ENCODE measurements at regions not wholly inside any gene's neighbourhood (a gene's known extent, or its start where the extent isn't known, plus 50 kb on each side); places are given as distances from the start of the nearest gene placed in this dataset.
A peak's percentile ranks its signal among the peaks of the same experiment; 100 is the strongest.

GRCh38 chr12:89892436-89892835 is 183.8 kb upstream of the ATP2B1 start:
- Histone ChIP-seq H3K27me3 (ENCODE audit: insufficient read depth, low read length, poor library complexity) (no peaks in the 10 kb centered on the region), H3K4me1 (ENCODE audit: insufficient read depth, low read length) (no peaks in the 10 kb centered on the region), H2AFZ (ENCODE audit: low read depth, low read length) (no peak overlapping the region)

GRCh38 chr12:89891933-89892332 is 183.3 kb upstream of the ATP2B1 start:
- Histone ChIP-seq H3K27me3 (ENCODE audit: insufficient read depth, low read length, poor library complexity) (no peaks in the 10 kb centered on the region), H4K20me1 (ENCODE audit: insufficient read depth, low read length) (no peaks in the 10 kb centered on the region), H3K9ac (ENCODE audit: low read depth, low read length) (no peak overlapping the region), H3K9me3 (ENCODE audit: insufficient read depth, low read length, severe bottlenecking) (no peaks in the 10 kb centered on the region), H3K27ac (ENCODE audit: low read length) (no peak overlapping the region), H3K79me2 (ENCODE audit: insufficient read depth, low read length) (no peaks in the 10 kb centered on the region), H3K36me3 (ENCODE audit: insufficient read depth, low read length) (no peaks in the 10 kb centered on the region), H2AFZ (ENCODE audit: low read depth, low read length) (no peak overlapping the region), H3K4me1 (ENCODE audit: insufficient read depth, low read length) (no peaks in the 10 kb centered on the region), H3K4me2 (ENCODE audit: insufficient read depth, low read length) (no peak overlapping the region), H3K4me3 (ENCODE audit: low read depth in 1 of 2, low read length in 2 of 2) (no peak overlapping the region)
- TF ChIP-seq CTCF (IDR thresholded peaks at IDR 0.05; ENCODE audit: borderline replicate concordance, extremely low read depth, low read length, poor library complexity, severe bottlenecking) (no peak), EZH2 (IDR thresholded peaks at IDR 0.05; ENCODE audit: borderline replicate concordance, low read depth, low read length, severe bottlenecking) (no peak)
- ATAC-seq (ENCODE audit: insufficient read depth, low read depth), result 0 out of 3 replicates have a peak, but pooled peaks have one; percentile 49
- no peak for DNase-seq

More at GRCh38 chr12:89892436-89892835, 183.8 kb upstream of the ATP2B1 start:
- Histone ChIP-seq H3K27ac (ENCODE audit: low read length) (no peak overlapping the region), H3K9ac (ENCODE audit: low read depth, low read length) (no peak overlapping the region), H3K79me2 (ENCODE audit: insufficient read depth, low read length) (no peaks in the 10 kb centered on the region), H3K9me3 (ENCODE audit: insufficient read depth, low read length, severe bottlenecking) (no peaks in the 10 kb centered on the region), H4K20me1 (ENCODE audit: insufficient read depth, low read length) (no peaks in the 10 kb centered on the region), H3K4me3 (ENCODE audit: low read depth in 1 of 2, low read length in 2 of 2) (no peak overlapping the region), H3K4me2 (ENCODE audit: insufficient read depth, low read length) (no peak overlapping the region), H3K36me3 (ENCODE audit: insufficient read depth, low read length) (no peaks in the 10 kb centered on the region)
- TF ChIP-seq EZH2 (IDR thresholded peaks at IDR 0.05; ENCODE audit: borderline replicate concordance, low read depth, low read length, severe bottlenecking) (no peak), CTCF (IDR thresholded peaks at IDR 0.05; ENCODE audit: borderline replicate concordance, extremely low read depth, low read length, poor library complexity, severe bottlenecking) (no peak)
- DNase-seq (no peak), ATAC-seq (ENCODE audit: insufficient read depth, low read depth) (no peak)

GRCh38 chr12:89890161-89890560 is 181.5 kb upstream of the ATP2B1 start:
- Histone ChIP-seq H3K4me3 (ENCODE audit: low read depth in 1 of 2, low read length in 2 of 2) (no peak overlapping the region), H3K27me3 (ENCODE audit: insufficient read depth, low read length, poor library complexity) (no peaks in the 10 kb centered on the region), H2AFZ (ENCODE audit: low read depth, low read length) (no peak overlapping the region), H3K79me2 (ENCODE audit: insufficient read depth, low read length) (no peaks in the 10 kb centered on the region), H3K36me3 (ENCODE audit: insufficient read depth, low read length) (no peaks in the 10 kb centered on the region), H3K9ac (ENCODE audit: low read depth, low read length) (no peak overlapping the region), H3K4me1 (ENCODE audit: insufficient read depth, low read length) (no peaks in the 10 kb centered on the region), H3K9me3 (ENCODE audit: insufficient read depth, low read length, severe bottlenecking) (no peaks in the 10 kb centered on the region), H4K20me1 (ENCODE audit: insufficient read depth, low read length) (no peaks in the 10 kb centered on the region), H3K27ac (ENCODE audit: low read length) (no peak overlapping the region), H3K4me2 (ENCODE audit: insufficient read depth, low read length) (no peak overlapping the region)
- ATAC-seq (ENCODE audit: insufficient read depth, low read depth), result no peak
- DNase-seq, result no peak
- TF ChIP-seq EZH2 (IDR thresholded peaks at IDR 0.05; ENCODE audit: borderline replicate concordance, low read depth, low read length, severe bottlenecking) (no peak), CTCF (IDR thresholded peaks at IDR 0.05; ENCODE audit: borderline replicate concordance, extremely low read depth, low read length, poor library complexity, severe bottlenecking) (no peak)

- Histone ChIP-seq H3K4me2 (ENCODE audit: insufficient read depth, low read length) (no peak overlapping the region), H3K27ac (ENCODE audit: low read length) (no peak overlapping the region), H3K9ac (ENCODE audit: low read depth, low read length) (no peak overlapping the region), H3K9me3 (ENCODE audit: insufficient read depth, low read length, severe bottlenecking) (no peaks in the 10 kb centered on the region), H3K27me3 (ENCODE audit: insufficient read depth, low read length, poor library complexity) (no peaks in the 10 kb centered on the region), H3K79me2 (ENCODE audit: insufficient read depth, low read length) (no peaks in the 10 kb centered on the region), H2AFZ (ENCODE audit: low read depth, low read length) (no peak overlapping the region), H4K20me1 (ENCODE audit: insufficient read depth, low read length) (no peaks in the 10 kb centered on the region), H3K4me3 (ENCODE audit: low read depth in 1 of 2, low read length in 2 of 2) (no peak overlapping the region), H3K36me3 (ENCODE audit: insufficient read depth, low read length) (no peaks in the 10 kb centered on the region), H3K4me1 (ENCODE audit: insufficient read depth, low read length) (no peaks in the 10 kb centered on the region)
- ATAC-seq (ENCODE audit: insufficient read depth, low read depth), result no peak
- DNase-seq, result no peak
- TF ChIP-seq EZH2 (IDR thresholded peaks at IDR 0.05; ENCODE audit: borderline replicate concordance, low read depth, low read length, severe bottlenecking), result no peak
- no peak for TF ChIP-seq CTCF (IDR thresholded peaks at IDR 0.05; ENCODE audit: borderline replicate concordance, extremely low read depth, low read length, poor library complexity, severe bottlenecking)
Observed at GRCh38 chr12:89889062-89889461, 180.4 kb upstream of the ATP2B1 start.
